DND-41 (cell line): ENCODE measurements at regions not wholly inside any gene's neighbourhood (a gene's known extent, or its start where the extent isn't known, plus 50 kb on each side); places are given as distances from the start of the nearest gene placed in this dataset.

Source experiments
- CTCF ChIP-seq: IDR thresholded peaks from 2 replicates; pipeline ENCODE4 v1.5.1; 2012; ENCODE audit warnings: borderline replicate concordance, low read length, moderate library complexity, mild to moderate bottlenecking; ENCODE audit not compliant: poor library complexity, severe bottlenecking; ENCODE audit errors: extremely low read depth
- EZH2 ChIP-seq: IDR thresholded peaks from 3 replicates; pipeline ENCODE4 v1.6.1; 2012; ENCODE audit warnings: borderline replicate concordance, low read depth, mild to moderate bottlenecking, moderate library complexity, low read length, inconsistent platforms; ENCODE audit not compliant: severe bottlenecking

- TF ChIP-seq CTCF (no peak), EZH2 (no peak)
Observed at GRCh38 chr17:70483624-70484023, 314.3 kb downstream of the KCNJ2 start.
